GM12873 (cell line): ENCODE measurements at regions not wholly inside any gene's neighbourhood (a gene's known extent, or its start where the extent isn't known, plus 50 kb on each side); places are given as distances from the start of the nearest gene placed in this dataset.

ENCODE experiments used
- TF ChIP-seq, protein P1 (sequence below): IDR thresholded peaks from 2 replicates; pipeline ENCODE4 v1.5.1; 2012; ENCODE audit warnings: low read depth, mild to moderate bottlenecking, moderate library complexity, low read length, control low read depth; ENCODE audit not compliant: insufficient read depth; ENCODE audit errors: missing control alignments

GRCh38 chr2:211203986-211204385 is 647.6 kb downstream of the CPS1 start:
- TF ChIP-seq, protein P1, sequence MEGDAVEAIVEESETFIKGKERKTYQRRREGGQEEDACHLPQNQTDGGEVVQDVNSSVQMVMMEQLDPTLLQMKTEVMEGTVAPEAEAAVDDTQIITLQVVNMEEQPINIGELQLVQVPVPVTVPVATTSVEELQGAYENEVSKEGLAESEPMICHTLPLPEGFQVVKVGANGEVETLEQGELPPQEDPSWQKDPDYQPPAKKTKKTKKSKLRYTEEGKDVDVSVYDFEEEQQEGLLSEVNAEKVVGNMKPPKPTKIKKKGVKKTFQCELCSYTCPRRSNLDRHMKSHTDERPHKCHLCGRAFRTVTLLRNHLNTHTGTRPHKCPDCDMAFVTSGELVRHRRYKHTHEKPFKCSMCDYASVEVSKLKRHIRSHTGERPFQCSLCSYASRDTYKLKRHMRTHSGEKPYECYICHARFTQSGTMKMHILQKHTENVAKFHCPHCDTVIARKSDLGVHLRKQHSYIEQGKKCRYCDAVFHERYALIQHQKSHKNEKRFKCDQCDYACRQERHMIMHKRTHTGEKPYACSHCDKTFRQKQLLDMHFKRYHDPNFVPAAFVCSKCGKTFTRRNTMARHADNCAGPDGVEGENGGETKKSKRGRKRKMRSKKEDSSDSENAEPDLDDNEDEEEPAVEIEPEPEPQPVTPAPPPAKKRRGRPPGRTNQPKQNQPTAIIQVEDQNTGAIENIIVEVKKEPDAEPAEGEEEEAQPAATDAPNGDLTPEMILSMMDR: no peak

GRCh38 chr2:211204456-211204855 is 648.1 kb downstream of the CPS1 start:
- TF ChIP-seq, protein P1: no peak

GRCh38 chr2:211204902-211205301 is 648.5 kb downstream of the CPS1 start:
- TF ChIP-seq, protein P1: no peak

DNA sequence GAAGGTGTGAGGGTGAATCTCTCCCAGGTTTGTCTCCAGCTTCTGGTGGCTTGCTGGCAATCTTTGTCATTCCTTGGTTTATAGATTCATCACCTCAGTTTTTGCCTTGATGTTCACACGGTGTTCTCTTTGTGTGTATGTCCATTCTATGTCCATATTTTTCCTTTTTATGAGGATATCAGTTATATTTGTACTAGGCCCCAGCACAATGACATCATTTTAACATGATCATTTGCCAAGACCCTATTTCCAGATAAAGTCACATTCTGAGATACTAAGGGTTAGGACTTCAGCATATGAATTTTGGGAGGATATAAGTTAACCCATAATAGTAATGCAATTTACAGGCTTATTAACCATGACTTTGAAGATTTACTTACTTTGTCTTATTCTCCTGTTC is 649.0 kb downstream of the CPS1 start:
- TF ChIP-seq, protein P1: no peak

GRCh38 chr2:211205836-211206235 is 649.4 kb downstream of the CPS1 start:
- TF ChIP-seq, protein P1: no peak

- TF ChIP-seq, protein P1: no peak
These were observed 659.8 kb downstream of the CPS1 start for GRCh38 chr2:211216221-211216620.

DNA sequence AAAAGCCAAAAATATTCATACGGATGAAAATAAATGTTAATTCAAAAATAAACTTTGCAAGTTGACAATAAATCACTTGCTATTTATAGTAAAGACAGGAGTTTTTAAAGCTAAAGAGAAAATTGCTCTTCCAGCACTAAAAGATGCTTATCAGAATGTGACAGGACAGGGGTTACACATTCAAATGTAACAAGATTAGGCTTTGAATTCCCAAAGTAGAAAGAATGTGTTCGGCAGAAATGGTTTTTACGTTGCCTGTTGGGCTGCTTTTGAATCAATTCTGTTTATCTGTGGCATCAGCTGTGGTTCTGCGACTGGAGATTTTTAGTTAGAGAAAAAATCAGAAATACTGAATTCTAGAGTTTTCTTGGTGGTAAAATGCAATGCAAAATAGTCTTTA is 669.4 kb downstream of the CPS1 start:
- TF ChIP-seq, protein P1: no peak
